H9 (cell line): ENCODE measurements at regions not wholly inside any gene's neighbourhood (a gene's known extent, or its start where the extent isn't known, plus 50 kb on each side); places are given as distances from the start of the nearest gene placed in this dataset.

ENCODE experiments used
- DNase-seq: peaks from one replicate; pipeline ENCODE4 v3.0.0-alpha.2; 2017
- H2AFZ ChIP-seq: one replicate; pipeline ENCODE4 v1.6.1; 2013; ENCODE audit warnings: mild to moderate bottlenecking, low read length, control low read depth, moderate library complexity
- H2AK5ac ChIP-seq: 2 replicates; pipeline ENCODE4 v1.6.1; 2013; ENCODE audit warnings: low read length, control low read depth, mixed read lengths; ENCODE audit not compliant: insufficient read length
- H2BK120ac ChIP-seq: one replicate; pipeline ENCODE4 v1.6.1; 2013; ENCODE audit warnings: low read depth, mild to moderate bottlenecking, low read length, control low read depth, inconsistent platforms; ENCODE audit not compliant: poor library complexity, severe bottlenecking
- H2BK12ac ChIP-seq: 2 replicates; pipeline ENCODE4 v1.6.1; 2013; ENCODE audit warnings: low read length, control low read depth, mixed read lengths, low read depth; ENCODE audit not compliant: insufficient read length
- H2BK15ac ChIP-seq: 2 replicates; pipeline ENCODE4 v1.6.1; 2013; ENCODE audit warnings: low read depth, low read length, control low read depth
- H2BK20ac ChIP-seq: one replicate; pipeline ENCODE4 v1.6.1; 2013; ENCODE audit warnings: low read depth, mild to moderate bottlenecking, low read length, control low read depth, inconsistent platforms; ENCODE audit not compliant: poor library complexity, severe bottlenecking
- H2BK5ac ChIP-seq: 2 replicates; pipeline ENCODE4 v1.6.1; 2013; ENCODE audit warnings: low read length, control low read depth, mixed read lengths; ENCODE audit not compliant: insufficient read length
- H3K14ac ChIP-seq: 2 replicates; pipeline ENCODE4 v1.6.1; 2013; ENCODE audit warnings: low read length, control low read depth; ENCODE audit not compliant: insufficient read depth
- H3K18ac ChIP-seq: 2 replicates; pipeline ENCODE4 v1.6.1; 2013; ENCODE audit warnings: low read depth, mild to moderate bottlenecking, mixed read lengths, low read length, control low read depth; ENCODE audit not compliant: insufficient read length
- H3K23ac ChIP-seq: 2 replicates; pipeline ENCODE4 v1.6.1; 2013; ENCODE audit warnings: low read length, control low read depth, mixed read lengths, low read depth; ENCODE audit not compliant: insufficient read length
- H3K23me2 ChIP-seq: 2 replicates; pipeline ENCODE4 v1.6.1; 2013; ENCODE audit warnings: low read depth, mild to moderate bottlenecking, mixed read lengths, low read length, control low read depth; ENCODE audit not compliant: insufficient read length, poor library complexity, severe bottlenecking
- H3K27ac ChIP-seq: 2 replicates; pipeline ENCODE4 v1.5.1; 2013; ENCODE audit warnings: low read length, control low read depth, mixed read lengths, low read depth; ENCODE audit not compliant: insufficient read length
- H3K27me3 ChIP-seq: 2 replicates; pipeline ENCODE4 v1.6.1; 2013; ENCODE audit warnings: low read length, control low read depth, inconsistent platforms; ENCODE audit not compliant: insufficient read depth
- H3K4ac ChIP-seq: 2 replicates; pipeline ENCODE4 v1.6.1; 2013; ENCODE audit warnings: low read depth, mild to moderate bottlenecking, control low read depth, inconsistent platforms, low read length, moderate library complexity
- H3K4me1 ChIP-seq: 2 replicates; pipeline ENCODE4 v1.6.1; 2013; ENCODE audit warnings: low read length, control low read depth, inconsistent platforms; ENCODE audit not compliant: insufficient read depth
- H3K4me2 ChIP-seq: 2 replicates; pipeline ENCODE4 v1.6.1; 2013; ENCODE audit warnings: low read length, control low read depth, mixed read lengths; ENCODE audit not compliant: insufficient read length, insufficient read depth
- H3K56ac ChIP-seq: 2 replicates; pipeline ENCODE4 v1.6.1; 2013; ENCODE audit warnings: low read depth, mild to moderate bottlenecking, mixed read lengths, low read length, control low read depth; ENCODE audit not compliant: insufficient read length
- H3K79me1 ChIP-seq: 2 replicates; pipeline ENCODE4 v1.6.1; 2013; ENCODE audit warnings: low read depth, mild to moderate bottlenecking, moderate library complexity, low read length, control low read depth, inconsistent platforms; ENCODE audit not compliant: insufficient read depth, poor library complexity, severe bottlenecking
- H3K79me2 ChIP-seq: 2 replicates; pipeline ENCODE4 v1.6.1; 2013; ENCODE audit warnings: low read length, control low read depth, inconsistent platforms; ENCODE audit not compliant: insufficient read depth
- H3K9ac ChIP-seq: 2 replicates; pipeline ENCODE4 v1.6.1; 2013; ENCODE audit warnings: low read length, control low read depth, mixed read lengths; ENCODE audit not compliant: insufficient read length; ENCODE audit errors: extremely low read depth
- H3K9me3 ChIP-seq: one replicate; pipeline ENCODE4 v1.6.1; 2013; ENCODE audit warnings: low read depth, low read length, inconsistent platforms; ENCODE audit not compliant: control insufficient read depth
- H3T11ph ChIP-seq: one replicate; pipeline ENCODE4 v1.6.1; 2013; ENCODE audit warnings: mild to moderate bottlenecking, low read length, control low read depth, inconsistent platforms
- H4K20me1 ChIP-seq: one replicate; pipeline ENCODE4 v1.6.1; 2013; ENCODE audit not compliant: control insufficient read depth, insufficient read length, insufficient read depth
- H4K5ac ChIP-seq: 2 replicates; pipeline ENCODE4 v1.6.1; 2013; ENCODE audit warnings: low read depth, mild to moderate bottlenecking, mixed read lengths, low read length, control low read depth; ENCODE audit not compliant: insufficient read length
- H4K8ac ChIP-seq: replicated peaks from 2 replicates; pipeline ENCODE4 v1.6.1; 2013; ENCODE audit warnings: low read length, control low read depth, mixed read lengths, low read depth; ENCODE audit not compliant: insufficient read length
- H4K91ac ChIP-seq: 2 replicates; pipeline ENCODE4 v1.6.1; 2013; ENCODE audit warnings: low read depth, mild to moderate bottlenecking, moderate library complexity, mixed read lengths, low read length, control low read depth; ENCODE audit not compliant: insufficient read length
- H3K27ac Mint-ChIP-seq, 3 experiments: 2 replicates in 2 of 3; 3 replicates in 1 of 3; pipeline ENCODE4 v1.8.0; 2020 to 2021; ENCODE audit warnings: mixed read lengths in 3 of 3, mild to moderate bottlenecking in 1 of 3, moderate library complexity in 1 of 3
- H3K27me3 Mint-ChIP-seq: 2 replicates; pipeline ENCODE4 v1.8.0; 2021; ENCODE audit warnings: low read depth, mild to moderate bottlenecking, moderate library complexity, mixed read lengths
- H3K36me3 Mint-ChIP-seq, 3 experiments: 2 replicates in 2 of 3; 3 replicates in 1 of 3; pipeline ENCODE4 v1.8.0; 2020 to 2021; ENCODE audit warnings: low read depth in 3 of 3, mixed read lengths in 3 of 3; ENCODE audit not compliant: insufficient read depth in 1 of 3
- H3K4me1 Mint-ChIP-seq, 2 experiments: 2 replicates each; pipeline ENCODE4 v1.8.0; 2020; ENCODE audit warnings: mixed read lengths in 2 of 2
- H3K4me3 Mint-ChIP-seq, 2 experiments: 2 replicates in 1 of 2; 3 replicates in 1 of 2; pipeline ENCODE4 v1.8.0; 2020 to 2021; ENCODE audit warnings: mild to moderate bottlenecking in 2 of 2, mixed read lengths in 2 of 2, moderate library complexity in 1 of 2
- H3K9me3 Mint-ChIP-seq, 2 experiments: 2 replicates in 1 of 2; 3 replicates in 1 of 2; pipeline ENCODE4 v1.8.0; 2020; ENCODE audit warnings: mild to moderate bottlenecking in 2 of 2, mixed read lengths in 2 of 2, moderate library complexity in 1 of 2
- WGBS: extraction: QIAGEN DNeasy Blood & Tissue Kit; methylation state at CpG from one replicate; pipeline ENCODE4 v1.1.7; 2013; ENCODE audit warnings: missing lambda C conversion rate, low lambda C conversion rate, mixed read lengths; ENCODE audit not compliant: insufficient read length; ENCODE audit errors: extremely low coverage; 5-methylcytosine and 5-hydroxymethylcytosine counted together
- TF ChIP-seq, protein P1 (sequence below): fragments of 200-600 bp; sonication (generic); conservative IDR thresholded peaks from 3 replicates; pipeline ENCODE4 v1.8.0; 2021; ENCODE audit warnings: antibody characterized with exemption, mild to moderate bottlenecking

DNA sequence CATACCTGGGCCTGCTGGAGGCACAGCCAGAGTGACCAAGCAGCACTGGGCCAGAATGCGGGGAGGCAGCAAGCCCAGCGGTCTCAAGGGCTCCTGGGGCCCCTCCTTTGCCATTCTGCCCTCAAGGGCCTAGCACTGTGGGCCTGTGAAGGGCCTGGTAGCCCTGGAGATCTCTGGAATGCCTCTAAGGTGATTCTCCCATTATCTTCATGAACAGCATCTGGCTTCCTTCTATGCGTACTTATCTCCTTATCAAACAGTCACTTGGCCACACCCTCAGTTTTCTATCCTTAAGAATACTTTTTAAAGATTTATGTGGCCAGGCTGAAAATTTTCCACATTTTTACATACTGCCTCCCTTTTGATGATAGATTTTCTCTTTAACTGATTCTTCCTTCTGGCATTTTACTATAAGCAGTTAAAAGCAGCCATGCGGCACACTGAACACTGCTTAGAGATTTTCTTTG lies 67.5 kb upstream of the CCNY start:
- no peak overlapping the region for H3K56ac ChIP-seq
- no peak overlapping the region for H2BK5ac ChIP-seq
- Mint-ChIP-seq H3K4me1 (peaks cover 11 to 15% of the 10 kb centered on the region in 2 experiments; a peak in 3 of 4 replicates), H3K27ac (no peak overlapping the region), H3K36me3 (no peaks in the 10 kb centered on the region), H3K27me3 (no peaks in the 10 kb centered on the region; the same call in none of the 2 replicates), H3K4me3 (peak overlapping the region in 1 of 2 experiments; percentile 13; a peak in 1 of 5 replicates), H3K9me3 (peaks cover 0 to under 1% of the 10 kb centered on the region in 2 experiments; a peak in 3 of 5 replicates)
- H3K9ac ChIP-seq: no peak overlapping the region
- no peak overlapping the region for H2AK5ac ChIP-seq
- no peak overlapping the region for H3K4ac ChIP-seq
- H4K8ac ChIP-seq: no peak overlapping the region
- H3K9me3 ChIP-seq: no peaks in the 10 kb centered on the region
- no CpG with 5 or more reads among the region's 4 CpGs for WGBS
- no peak overlapping the region; the same call in 1 of the 2 replicates for H3K14ac ChIP-seq
- H3K79me2 ChIP-seq: no peaks in the 10 kb centered on the region
- H3T11ph ChIP-seq: no peak overlapping the region
- H3K79me1 ChIP-seq: no peaks in the 10 kb centered on the region
- H2BK120ac ChIP-seq: no peak overlapping the region
- no peak overlapping the region for H2BK12ac ChIP-seq
- H3K23ac ChIP-seq: no peak overlapping the region
- H3K27me3 ChIP-seq: no peaks in the 10 kb centered on the region
- no peak overlapping the region for H3K27ac ChIP-seq
- H2BK20ac ChIP-seq: no peak overlapping the region
- no peak overlapping the region for H2AFZ ChIP-seq
- no peak overlapping the region for H4K5ac ChIP-seq
- no peaks in the 10 kb centered on the region for H4K20me1 ChIP-seq
- H3K23me2 ChIP-seq: no peaks in the 10 kb centered on the region
- TF ChIP-seq, protein P1, sequence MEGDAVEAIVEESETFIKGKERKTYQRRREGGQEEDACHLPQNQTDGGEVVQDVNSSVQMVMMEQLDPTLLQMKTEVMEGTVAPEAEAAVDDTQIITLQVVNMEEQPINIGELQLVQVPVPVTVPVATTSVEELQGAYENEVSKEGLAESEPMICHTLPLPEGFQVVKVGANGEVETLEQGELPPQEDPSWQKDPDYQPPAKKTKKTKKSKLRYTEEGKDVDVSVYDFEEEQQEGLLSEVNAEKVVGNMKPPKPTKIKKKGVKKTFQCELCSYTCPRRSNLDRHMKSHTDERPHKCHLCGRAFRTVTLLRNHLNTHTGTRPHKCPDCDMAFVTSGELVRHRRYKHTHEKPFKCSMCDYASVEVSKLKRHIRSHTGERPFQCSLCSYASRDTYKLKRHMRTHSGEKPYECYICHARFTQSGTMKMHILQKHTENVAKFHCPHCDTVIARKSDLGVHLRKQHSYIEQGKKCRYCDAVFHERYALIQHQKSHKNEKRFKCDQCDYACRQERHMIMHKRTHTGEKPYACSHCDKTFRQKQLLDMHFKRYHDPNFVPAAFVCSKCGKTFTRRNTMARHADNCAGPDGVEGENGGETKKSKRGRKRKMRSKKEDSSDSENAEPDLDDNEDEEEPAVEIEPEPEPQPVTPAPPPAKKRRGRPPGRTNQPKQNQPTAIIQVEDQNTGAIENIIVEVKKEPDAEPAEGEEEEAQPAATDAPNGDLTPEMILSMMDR: no peak
- no peak overlapping the region for H4K91ac ChIP-seq
- DNase-seq: no peak
- no peak overlapping the region for H2BK15ac ChIP-seq
- H3K4me2 ChIP-seq: no peak overlapping the region
- H3K18ac ChIP-seq: no peak overlapping the region
- H3K4me1 ChIP-seq: peaks cover 3% of the 10 kb centered on the region; the same call in 1 of the 2 replicates
